Renal pelvis (tissue), 1 donor: ENCODE measurements at regions not wholly inside any gene's neighbourhood (a gene's known extent, or its start where the extent isn't known, plus 50 kb on each side); places are given as distances from the start of the nearest gene placed in this dataset.
A peak's percentile ranks its signal among the peaks of the same experiment; 100 is the strongest.
"Not testable (repeated sequence)": the region's sequence is repeated elsewhere in the genome, so short reads cannot be mapped to it uniquely, and the experiment has no call there.

Experiments
- DNase-seq: peaks from one replicate; pipeline ENCODE4 v3.0.0-alpha.2; 2013

- DNase-seq = no peak
These were observed 59.7 kb downstream of the NAA11 start for GRCh38 chr4:79266136-79266535.

GRCh38 chr4:79259242-79259641, 66.6 kb downstream of the NAA11 start:
- DNase-seq = no peak

GRCh38 chr4:79258614-79259176, 67.2 kb downstream of the NAA11 start:
- no peak for DNase-seq

GRCh38 chr4:79257953-79258613, 67.8 kb downstream of the NAA11 start:
- DNase-seq = no peak

- DNase-seq = peak; percentile 7
These were observed 70.1 kb downstream of the NAA11 start for GRCh38 chr4:79255793-79256192.

GRCh38 chr4:79253924-79254323, 71.9 kb downstream of the NAA11 start:
- DNase-seq = no peak

GRCh38 chr4:79253168-79253567, 72.7 kb downstream of the NAA11 start:
- DNase-seq = no peak

- DNase-seq = no peak
These were observed 75.0 kb downstream of the NAA11 start for GRCh38 chr4:79250887-79251286.

- no peak for DNase-seq
These were observed 75.9 kb downstream of the NAA11 start for GRCh38 chr4:79249881-79250503.

- no peak for DNase-seq
These were observed 77.3 kb downstream of the NAA11 start for GRCh38 chr4:79248610-79249009.

GRCh38 chr4:79247695-79248394, 78.0 kb downstream of the NAA11 start:
- DNase-seq = no peak

- not testable (repeated sequence) for DNase-seq
These were observed 80.5 kb downstream of the NAA11 start for GRCh38 chr4:79245200-79245940.

GRCh38 chr4:79241846-79242245, 84.0 kb downstream of the NAA11 start:
- DNase-seq = no peak

GRCh38 chr4:79237851-79238250, 88.0 kb downstream of the NAA11 start:
- no peak for DNase-seq

- no peak for DNase-seq
These were observed 89.1 kb downstream of the NAA11 start for GRCh38 chr4:79236785-79237184.

GRCh38 chr4:79235095-79235494, 90.8 kb downstream of the NAA11 start:
- no peak for DNase-seq

GRCh38 chr4:79233820-79234219, 92.0 kb downstream of the NAA11 start:
- no peak for DNase-seq

GRCh38 chr4:79232540-79232939, 93.3 kb downstream of the NAA11 start:
- no peak for DNase-seq

- no peak for DNase-seq
These were observed 98.0 kb downstream of the NAA11 start for GRCh38 chr4:79227860-79228259.

- no peak for DNase-seq
These were observed 100.5 kb downstream of the NAA11 start for GRCh38 chr4:79225360-79225759.

- DNase-seq = no peak
These were observed 101.1 kb downstream of the NAA11 start for GRCh38 chr4:79224777-79225104.

- DNase-seq = no peak
These were observed 101.7 kb downstream of the NAA11 start for GRCh38 chr4:79223993-79224776.
